Smooth muscle cell (in vitro differentiated cells): ENCODE measurements at regions not wholly inside any gene's neighbourhood (a gene's known extent, or its start where the extent isn't known, plus 50 kb on each side); places are given as distances from the start of the nearest gene placed in this dataset.

Experiments used
- DNase-seq: peaks from one replicate; lab custom pipeline; 2025; ENCODE audit not compliant: unreplicated experiment; lab: John Stamatoyannopoulos, UW
- H2AFZ ChIP-seq: fragments of 200-600 bp; sonication (generic); 2 replicates; pipeline ENCODE4 v1.6.0; 2016; ENCODE audit warnings: antibody characterized with exemption, low read depth, mild to moderate bottlenecking
- H3F3A ChIP-seq: fragments of 200-600 bp; sonication (generic); 2 replicates; pipeline ENCODE4 v1.6.0; 2017; ENCODE audit warnings: antibody characterized with exemption, low read depth
- H3K27ac ChIP-seq: fragments of 200-600 bp; sonication (generic); 2 replicates; pipeline ENCODE4 v1.5.1; 2016; ENCODE audit warnings: low read depth, mild to moderate bottlenecking
- H3K27me3 ChIP-seq: fragments of 200-600 bp; sonication (generic); 2 replicates; pipeline ENCODE4 v1.6.1; 2016; ENCODE audit warnings: low read depth, mild to moderate bottlenecking
- H3K36me3 ChIP-seq: fragments of 200-600 bp; sonication (generic); 2 replicates; pipeline ENCODE4 v1.5.1; 2016; ENCODE audit warnings: low read depth
- H3K4me1 ChIP-seq: fragments of 200-600 bp; sonication (generic); 2 replicates; pipeline ENCODE4 v1.5.1; 2016; ENCODE audit warnings: low read depth
- H3K4me2 ChIP-seq: fragments of 200-600 bp; sonication (generic); 2 replicates; pipeline ENCODE4 v1.6.0; 2016; ENCODE audit warnings: mild to moderate bottlenecking
- H3K4me3 ChIP-seq: fragments of 200-600 bp; sonication (generic); 2 replicates; pipeline ENCODE4 v1.5.1; 2016; ENCODE audit warnings: mild to moderate bottlenecking
- H3K79me2 ChIP-seq: fragments of 200-600 bp; sonication (generic); 2 replicates; pipeline ENCODE4 v1.6.0; 2016; ENCODE audit warnings: low read depth, mild to moderate bottlenecking
- H3K9ac ChIP-seq: fragments of 200-600 bp; sonication (generic); 2 replicates; pipeline ENCODE4 v1.6.0; 2016; ENCODE audit warnings: low read depth
- H3K9me3 ChIP-seq: fragments of 200-600 bp; sonication (generic); replicated peaks from 2 replicates; pipeline ENCODE4 v1.5.1; 2016; ENCODE audit warnings: low read depth
- H4K20me1 ChIP-seq: fragments of 200-600 bp; sonication (generic); 2 replicates; pipeline ENCODE4 v1.6.0; 2016; ENCODE audit warnings: low read depth
- CTCF ChIP-seq: fragments of 200-600 bp; sonication (generic); IDR thresholded peaks from 2 replicates; pipeline ENCODE4 v1.5.1; 2017; ENCODE audit warnings: borderline replicate concordance, mild to moderate bottlenecking, antibody characterized with exemption; ENCODE audit not compliant: insufficient read depth, poor library complexity, severe bottlenecking
- WGBS: methylation state at CpG from one replicate; pipeline ENCODE4 v1.1.7; 2016; ENCODE audit warnings: low lambda C conversion rate; 5-methylcytosine and 5-hydroxymethylcytosine counted together

DNA sequence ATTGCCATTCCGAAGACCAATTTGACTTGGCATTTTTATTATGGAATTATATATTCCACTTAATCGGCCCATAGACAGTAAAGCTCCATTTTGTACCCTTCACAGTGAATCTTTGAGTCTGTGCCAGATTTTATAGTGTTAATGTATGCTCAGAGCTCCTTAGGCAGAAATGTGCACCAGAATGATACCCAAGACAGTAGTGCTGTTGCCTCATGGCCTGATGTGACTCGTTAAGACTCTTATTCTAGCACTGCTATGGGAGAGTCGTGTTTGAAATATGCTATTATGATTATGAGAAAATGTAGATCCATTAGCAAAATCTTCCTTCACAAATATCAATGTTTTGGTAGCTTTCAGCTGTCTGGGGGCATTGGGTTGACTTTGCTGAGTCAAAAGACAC is 209.8 kb upstream of the RAG2 start:
- Histone ChIP-seq H3K4me3 (no peak overlapping the region), H3K4me2 (no peak overlapping the region), H3K9me3 (no peaks in the 10 kb centered on the region), H3K79me2 (no peaks in the 10 kb centered on the region), H4K20me1 (no peaks in the 10 kb centered on the region), H3K36me3 (no peaks in the 10 kb centered on the region), H3K27me3 (peaks cover 30% of the 10 kb centered on the region), H3F3A (no peaks in the 10 kb centered on the region), H3K4me1 (no peaks in the 10 kb centered on the region), H3K9ac (no peak overlapping the region), H3K27ac (no peak overlapping the region), H2AFZ (no peak overlapping the region)
- 84% methylated on average over 4 of the region's 4 CpGs for WGBS
- TF ChIP-seq CTCF: no peak
- no peak for DNase-seq

DNA sequence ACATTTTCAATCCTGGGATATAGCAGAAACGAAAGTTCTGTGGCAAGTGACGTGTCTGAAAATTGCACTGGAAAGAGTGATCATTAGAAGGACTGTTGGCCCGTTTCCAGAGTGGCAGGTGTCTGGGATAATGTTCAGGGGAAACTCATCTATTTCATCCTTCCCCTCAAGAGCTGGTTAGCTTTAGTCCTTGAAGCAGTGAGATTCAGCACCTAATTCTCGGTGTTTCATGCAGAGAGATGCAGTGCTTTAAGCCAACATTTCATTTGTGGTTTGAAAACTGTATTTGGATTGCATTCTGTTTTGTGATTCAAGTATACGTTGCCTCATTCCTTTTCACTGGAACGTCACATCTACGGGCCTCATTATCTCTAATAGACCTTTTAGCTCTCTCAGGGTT is 205.0 kb upstream of the RAG2 start:
- H3K4me2 ChIP-seq: no peak overlapping the region
- no peak for TF ChIP-seq CTCF
- WGBS: 80% methylated on average over 7 of the region's 7 CpGs
- H3K9ac ChIP-seq: no peak overlapping the region
- no peaks in the 10 kb centered on the region for H3K9me3 ChIP-seq
- no peak overlapping the region for H3K27ac ChIP-seq
- H3K36me3 ChIP-seq: no peaks in the 10 kb centered on the region
- H3K4me3 ChIP-seq: no peak overlapping the region
- no peaks in the 10 kb centered on the region for H3K79me2 ChIP-seq
- H3K4me1 ChIP-seq: no peaks in the 10 kb centered on the region
- no peak overlapping the region for H2AFZ ChIP-seq
- no peaks in the 10 kb centered on the region for H4K20me1 ChIP-seq
- H3K27me3 ChIP-seq: peaks cover 27% of the 10 kb centered on the region
- DNase-seq: no peak
- no peaks in the 10 kb centered on the region for H3F3A ChIP-seq

GRCh38 chr11:36792996-36793914 is 195.2 kb upstream of the RAG2 start:
- Histone ChIP-seq H3K4me3 (peak overlapping the region; percentile 12), H2AFZ (peak overlapping the region; percentile 40)

More at GRCh38 chr11:36792996-36793914, 195.2 kb upstream of the RAG2 start:
- Histone ChIP-seq H3K36me3 (no peaks in the 10 kb centered on the region), H3F3A (peaks cover 4% of the 10 kb centered on the region), H3K27ac (no peak overlapping the region), H3K9ac (no peak overlapping the region), H4K20me1 (no peaks in the 10 kb centered on the region), H3K4me1 (peaks cover 11% of the 10 kb centered on the region), H3K9me3 (no peaks in the 10 kb centered on the region), H3K27me3 (peaks cover 36% of the 10 kb centered on the region), H3K4me2 (peak overlapping the region; percentile 39), H3K79me2 (no peaks in the 10 kb centered on the region)
- 31% methylated on average over 11 of the region's 11 CpGs for WGBS
- TF ChIP-seq CTCF: peak; percentile 16
- no peak for DNase-seq
